Aorta (tissue), 5 donors: ENCODE measurements at regions not wholly inside any gene's neighbourhood (a gene's known extent, or its start where the extent isn't known, plus 50 kb on each side); places are given as distances from the start of the nearest gene placed in this dataset.

ENCODE experiments used
- ATAC-seq: fragments of 200-7000 bp; cut with Tn5 transposase; one replicate; pipeline ENCODE4 v1.9.1; 2022; ENCODE audit warnings: moderate library complexity; ENCODE audit not compliant: low FRiP score
- DNase-seq, 2 donors: peaks; one replicate each; pipeline ENCODE4 v3.0.0-alpha.2; 2020
- H3K27ac ChIP-seq, 2 donors: one replicate each; pipeline ENCODE4 v1.5.1; 2013; ENCODE audit warnings: low read length in 2 of 2, mild to moderate bottlenecking in 2 of 2, moderate library complexity in 2 of 2, control low read depth in 1 of 2, inconsistent platforms in 1 of 2, low read depth in 1 of 2
- H3K27me3 ChIP-seq, 2 donors: one replicate each; pipeline ENCODE4 v1.6.1; 2013; ENCODE audit warnings: control low read depth in 1 of 2, low read length in 1 of 2, mild to moderate bottlenecking in 1 of 2, moderate library complexity in 1 of 2; ENCODE audit not compliant: insufficient read depth in 2 of 2, control insufficient read depth in 1 of 2
- H3K36me3 ChIP-seq, 2 donors: one replicate each; pipeline ENCODE4 v1.6.1; 2013; ENCODE audit warnings: control low read depth in 1 of 2, low read length in 1 of 2, mild to moderate bottlenecking in 1 of 2; ENCODE audit not compliant: insufficient read depth in 2 of 2, control insufficient read depth in 1 of 2
- H3K4me1 ChIP-seq, 2 donors: one replicate each; pipeline ENCODE4 v1.6.1; 2013; ENCODE audit warnings: low read length in 2 of 2, control low read depth in 1 of 2, mild to moderate bottlenecking in 1 of 2, moderate library complexity in 1 of 2; ENCODE audit not compliant: insufficient read depth in 2 of 2, control insufficient read depth in 1 of 2
- H3K4me3 ChIP-seq, 2 donors: one replicate each; pipeline ENCODE4 v1.5.1; 2013; ENCODE audit warnings: low read length in 2 of 2, control low read depth in 1 of 2, mild to moderate bottlenecking in 1 of 2
- H3K9me3 ChIP-seq: one replicate; pipeline ENCODE4 v1.6.1; 2013; ENCODE audit warnings: mild to moderate bottlenecking, low read length; ENCODE audit not compliant: control insufficient read depth
- WGBS, 2 donors: extraction: QIAGEN DNeasy Blood & Tissue Kit; methylation state at CpG; one replicate each; pipeline ENCODE4 v1.1.7; 2013; 5-methylcytosine and 5-hydroxymethylcytosine counted together
- intact Hi-C, 2 donors: fragments of 100-400 bp; cut with DNase I; formaldehyde crosslinking; loops; one replicate each; pipeline versions ENCODE4 v1.14.2 to v1.15.0; 2022
- donor health status: healthy with polysubstance abuse.
- donor health status: Bipolar disorder and iron deficiency.
- donor health status: DM: no; HTN: no; CAD: no.
- donor health status: DM: no; HTN: no; CAD: no.
- donor health status: DM: yes; HTN: yes; CAD: no.

- DNase-seq (no peak), ATAC-seq (no peak)
- Histone ChIP-seq H3K27ac (no peak overlapping the region), H3K9me3 (no peaks in the 10 kb centered on the region), H3K27me3 (no peaks in the 10 kb centered on the region), H3K4me1 (peaks cover 0 to 3% of the 10 kb centered on the region in 2 donors), H3K4me3 (no peak overlapping the region), H3K36me3 (no peaks in the 10 kb centered on the region)
- WGBS, 2 donors: 86 to 88% methylated on average over 3 of the region's 3 CpGs
- intact Hi-C loops: no loop called here
Measured at GRCh38 chr1:59007429-59007819, 223.6 kb upstream of the JUN start.

- H3K4me3 ChIP-seq: no peak overlapping the region
- ATAC-seq (peak; percentile 15), DNase-seq (no peak)
- no peaks in the 10 kb centered on the region for H3K36me3 ChIP-seq
- no peak overlapping the region for H3K27ac ChIP-seq
- H3K4me1 ChIP-seq: peaks cover 0 to 3% of the 10 kb centered on the region in 2 donors
- no peaks in the 10 kb centered on the region for H3K9me3 ChIP-seq
- 27 to 28% methylated on average over 8 of the region's 8 CpGs for WGBS, 2 donors
- intact Hi-C loops: no loop called here
- H3K27me3 ChIP-seq: no peaks in the 10 kb centered on the region
Measured at GRCh38 chr1:59007820-59008598, 224.2 kb upstream of the JUN start.

GRCh38 chr1:59008599-59009347, 224.9 kb upstream of the JUN start:
- no peaks in the 10 kb centered on the region for H3K9me3 ChIP-seq
- no peak overlapping the region for H3K27ac ChIP-seq
- intact Hi-C loops: no loop called here
- ATAC-seq (no peak), DNase-seq (peak in 1 of 2 donors; percentile 51)
- WGBS, 2 donors: 46 to 54% methylated on average over 8 of the region's 8 CpGs
- H3K27me3 ChIP-seq: no peaks in the 10 kb centered on the region
- H3K36me3 ChIP-seq: no peaks in the 10 kb centered on the region
- no peak overlapping the region for H3K4me3 ChIP-seq
- H3K4me1 ChIP-seq: peaks cover 0 to 3% of the 10 kb centered on the region in 2 donors

- Histone ChIP-seq H3K4me1 (peaks cover 0 to 3% of the 10 kb centered on the region in 2 donors), H3K4me3 (no peak overlapping the region), H3K27ac (no peak overlapping the region), H3K27me3 (no peaks in the 10 kb centered on the region), H3K9me3 (no peaks in the 10 kb centered on the region), H3K36me3 (no peaks in the 10 kb centered on the region)
- no peak for DNase-seq
- intact Hi-C loops: loop anchor here in 1 of 2 donors (5.0 to 10.0 kb wide), 2 partner anchors 44 to 227 kb away; partner anchors contain the start of gene JUN
- ATAC-seq: no peak
- WGBS, 2 donors: 95 to 98% methylated on average over 3 of the region's 3 CpGs
Measured at GRCh38 chr1:59011663-59012062, 227.8 kb upstream of the JUN start.

GRCh38 chr1:59012378-59012777, 228.5 kb upstream of the JUN start:
- DNase-seq: no peak
- intact Hi-C loops: loop anchor here in 1 of 2 donors (5.0 to 10.0 kb wide), 2 partner anchors 45 to 228 kb away; partner anchors contain the start of gene JUN
- Histone ChIP-seq H3K27ac (no peak overlapping the region), H3K36me3 (no peaks in the 10 kb centered on the region), H3K27me3 (no peaks in the 10 kb centered on the region), H3K4me1 (peaks cover 0 to 3% of the 10 kb centered on the region in 2 donors), H3K4me3 (no peak overlapping the region), H3K9me3 (no peaks in the 10 kb centered on the region)
- no peak for ATAC-seq
- 96% methylated on average over 3 of the region's 3 CpGs for WGBS, 2 donors

GRCh38 chr1:59013276-59013927, 229.6 kb upstream of the JUN start:
- Histone ChIP-seq H3K36me3 (no peaks in the 10 kb centered on the region), H3K27ac (peak overlapping the region; percentile 83 to 95), H3K4me3 (no peak overlapping the region), H3K27me3 (no peaks in the 10 kb centered on the region), H3K9me3 (no peaks in the 10 kb centered on the region), H3K4me1 (peaks cover 0 to 3% of the 10 kb centered on the region in 2 donors)
- ATAC-seq (peak; percentile 66), DNase-seq (peak in 1 of 2 donors; percentile 60)
- 10% methylated on average over 16 of the region's 16 CpGs for whole genome bisulfite sequencing, 2 donors
- intact Hi-C loops: loop anchor here in 1 of 2 donors (5.0 to 10.0 kb wide), 2 partner anchors 46 to 229 kb away; partner anchors contain the start of gene JUN

GRCh38 chr1:59013928-59014279, 230.1 kb upstream of the JUN start:
- WGBS, 2 donors: 12 to 13% methylated on average over 3 of the region's 3 CpGs
- Histone ChIP-seq H3K36me3 (no peaks in the 10 kb centered on the region), H3K27ac (peak overlapping the region in 1 of 2 donors; percentile 95), H3K9me3 (no peaks in the 10 kb centered on the region), H3K4me1 (no peaks in the 10 kb centered on the region), H3K4me3 (no peak overlapping the region), H3K27me3 (no peaks in the 10 kb centered on the region)
- intact Hi-C loops: loop anchor here in 1 of 2 donors (5.0 to 10.0 kb wide), 2 partner anchors 47 to 229 kb away; partner anchors contain the start of gene JUN
- DNase-seq (no peak), ATAC-seq (no peak)

GRCh38 chr1:59014827-59015226, 231.0 kb upstream of the JUN start:
- no peaks in the 10 kb centered on the region for H3K4me1 ChIP-seq
- intact Hi-C loops: loop anchor here in 1 of 2 donors (5.0 to 10.0 kb wide), 3 partner anchors 48 to 230 kb away; partner anchors contain the start of gene JUN
- no peaks in the 10 kb centered on the region for H3K36me3 ChIP-seq
- H3K27ac ChIP-seq: no peak overlapping the region
- no peaks in the 10 kb centered on the region for H3K27me3 ChIP-seq
- no peaks in the 10 kb centered on the region for H3K9me3 ChIP-seq
- DNase-seq (no peak), ATAC-seq (no peak)
- no peak overlapping the region for H3K4me3 ChIP-seq
- 99 to 100% methylated on average over 2 of the region's 2 CpGs for WGBS, 2 donors
